Karpas-422 (cell line): ENCODE measurements at regions not wholly inside any gene's neighbourhood (a gene's known extent, or its start where the extent isn't known, plus 50 kb on each side); places are given as distances from the start of the nearest gene placed in this dataset.

Experiments used
- DNase-seq: peaks from one replicate; pipeline ENCODE4 v3.0.0-alpha.2; 2015
- H2AFZ ChIP-seq: fragments of 200-600 bp; sonication (generic); 2 replicates; pipeline ENCODE4 v1.6.1; 2014; ENCODE audit warnings: antibody characterized with exemption, low read length, mixed read lengths
- H3K27ac ChIP-seq: fragments of 200-600 bp; sonication (generic); 2 replicates; pipeline ENCODE4 v1.5.1; 2014; ENCODE audit warnings: mild to moderate bottlenecking, low read length, moderate library complexity
- H3K27me3 ChIP-seq: fragments of 200-600 bp; sonication (generic); 2 replicates; pipeline ENCODE4 v1.6.1; 2014; ENCODE audit warnings: low read length, mixed read lengths
- H3K36me3 ChIP-seq: fragments of 200-600 bp; sonication (generic); 2 replicates; pipeline ENCODE4 v1.6.1; 2014; ENCODE audit warnings: low read length, mixed read lengths; ENCODE audit not compliant: insufficient read depth
- H3K4me1 ChIP-seq: fragments of 200-600 bp; sonication (generic); 2 replicates; pipeline ENCODE4 v1.6.1; 2014; ENCODE audit warnings: mild to moderate bottlenecking, low read length, mixed read lengths
- H3K4me2 ChIP-seq: fragments of 200-600 bp; sonication (generic); 2 replicates; pipeline ENCODE4 v1.6.1; 2014; ENCODE audit warnings: low read length, low read depth, mild to moderate bottlenecking; ENCODE audit not compliant: poor library complexity, severe bottlenecking
- H3K4me3 ChIP-seq: fragments of 200-600 bp; sonication (generic); 2 replicates; pipeline ENCODE4 v1.5.1; 2014; ENCODE audit warnings: mild to moderate bottlenecking, antibody characterized with exemption, low read length, mixed read lengths
- H3K79me2 ChIP-seq: fragments of 200-600 bp; sonication (generic); 2 replicates; pipeline ENCODE4 v1.6.1; 2014; ENCODE audit warnings: mild to moderate bottlenecking, low read length, mixed read lengths
- H3K9ac ChIP-seq: fragments of 200-600 bp; sonication (generic); 2 replicates; pipeline ENCODE4 v1.6.0; 2014; ENCODE audit warnings: low read length
- H3K9me2 ChIP-seq: fragments of 200-600 bp; sonication (generic), shearing (Covaris generic); replicated peaks from 2 replicates; pipeline ENCODE4 v1.6.0; 2014; ENCODE audit warnings: mild to moderate bottlenecking, low read length, moderate library complexity; ENCODE audit not compliant: insufficient read depth
- H3K9me3 ChIP-seq: fragments of 300-700, 200-600 bp; sonication (generic); 2 replicates; pipeline ENCODE4 v1.6.1; 2014; ENCODE audit warnings: low read length, mixed read lengths
- H4K20me1 ChIP-seq: fragments of 200-600 bp; sonication (generic); 2 replicates; pipeline ENCODE4 v1.6.1; 2014; ENCODE audit warnings: mild to moderate bottlenecking, antibody characterized with exemption, low read length, low read depth; ENCODE audit not compliant: insufficient read depth

DNA sequence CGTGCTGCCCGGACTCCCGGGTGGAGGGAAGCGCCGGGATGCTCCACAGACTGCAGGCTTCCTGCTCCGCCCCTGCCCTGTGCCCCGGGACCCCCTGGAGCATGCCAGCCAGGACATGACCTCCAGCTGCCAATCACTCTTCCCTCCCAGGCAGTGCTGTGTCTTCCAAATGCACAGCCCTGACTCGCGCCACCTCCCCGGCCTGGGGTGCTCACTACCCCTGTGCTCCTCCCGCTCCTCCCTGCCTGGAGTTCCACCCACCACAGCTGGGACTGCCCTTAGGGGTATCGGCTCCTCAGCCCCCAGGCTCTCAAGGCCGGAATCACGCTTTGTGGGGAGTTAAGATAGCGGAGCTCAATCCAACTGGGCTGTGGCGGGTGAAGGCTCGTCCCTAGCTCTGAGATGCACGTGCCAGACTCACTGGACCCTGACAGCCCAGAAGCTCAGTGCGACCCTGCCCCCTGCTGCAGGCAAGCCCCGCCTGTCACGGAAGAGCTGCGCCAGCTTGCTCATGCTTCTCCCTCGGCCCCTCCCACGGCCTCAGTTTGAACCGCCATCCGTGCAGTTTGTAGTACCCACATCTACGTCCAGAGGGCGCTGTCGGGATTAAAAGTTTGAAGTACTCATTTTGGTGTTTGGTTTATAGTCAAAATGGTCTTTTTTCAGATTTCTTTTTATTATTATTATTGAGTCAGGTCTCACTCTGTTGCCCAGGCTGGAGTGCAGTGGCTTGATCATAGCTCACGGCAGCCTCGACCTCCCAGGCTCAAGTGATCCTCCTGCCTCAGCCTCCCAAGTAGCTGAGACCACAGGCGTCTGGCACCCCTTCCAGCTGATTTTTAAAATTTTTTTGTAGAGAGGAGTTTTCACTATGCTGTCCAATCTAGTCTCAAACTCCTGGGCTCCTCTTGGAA lies 142.5 kb upstream of the TCERG1L start:
- peak; percentile 86 for DNase-seq
- Histone ChIP-seq H3K9me3 (no peaks in the 10 kb centered on the region), H3K4me1 (0 out of 2 replicates have a peak, but pooled peaks cover 2% of the 10 kb centered on the region), H3K79me2 (no peaks in the 10 kb centered on the region), H3K27ac (no peak overlapping the region), H3K9ac (no peak overlapping the region), H3K9me2 (no peaks in the 10 kb centered on the region), H3K4me2 (no peak overlapping the region), H3K36me3 (no peaks in the 10 kb centered on the region), H3K27me3 (no peaks in the 10 kb centered on the region), H2AFZ (no peak overlapping the region), H4K20me1 (peaks cover 4% of the 10 kb centered on the region; the same call in 1 of the 2 replicates), H3K4me3 (no peak overlapping the region)

DNA sequence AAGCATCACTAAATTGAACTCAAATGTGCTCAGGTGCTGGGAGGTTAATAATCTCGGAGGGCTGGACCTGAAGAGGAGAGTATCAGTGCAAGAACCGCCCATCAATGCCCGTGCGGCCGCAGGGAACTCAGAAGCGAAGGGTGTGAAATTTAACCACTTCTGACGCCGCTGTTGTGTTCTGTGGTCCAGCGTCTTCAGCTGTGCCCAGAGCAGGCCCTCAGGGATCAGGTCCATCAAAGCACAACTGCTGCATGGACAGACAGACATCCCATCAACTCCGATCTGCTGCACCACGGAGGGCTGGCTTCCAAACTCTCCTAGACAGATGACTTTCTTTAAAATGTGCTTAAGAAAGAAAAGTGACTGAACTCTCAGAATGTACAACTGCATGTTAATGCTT lies 144.9 kb upstream of the TCERG1L start:
- no peaks in the 10 kb centered on the region for H3K27me3 ChIP-seq
- 0 out of 2 replicates have a peak, but pooled peaks cover 2% of the 10 kb centered on the region for H3K4me1 ChIP-seq
- H4K20me1 ChIP-seq: peaks cover 7% of the 10 kb centered on the region; the same call in 1 of the 2 replicates
- no peak overlapping the region for H2AFZ ChIP-seq
- no peaks in the 10 kb centered on the region for H3K79me2 ChIP-seq
- no peaks in the 10 kb centered on the region for H3K9me3 ChIP-seq
- DNase-seq: no peak
- H3K27ac ChIP-seq: no peak overlapping the region
- no peak overlapping the region for H3K4me2 ChIP-seq
- H3K4me3 ChIP-seq: no peak overlapping the region
- H3K9me2 ChIP-seq: no peaks in the 10 kb centered on the region
- no peak overlapping the region for H3K9ac ChIP-seq
- H3K36me3 ChIP-seq: no peaks in the 10 kb centered on the region

DNA sequence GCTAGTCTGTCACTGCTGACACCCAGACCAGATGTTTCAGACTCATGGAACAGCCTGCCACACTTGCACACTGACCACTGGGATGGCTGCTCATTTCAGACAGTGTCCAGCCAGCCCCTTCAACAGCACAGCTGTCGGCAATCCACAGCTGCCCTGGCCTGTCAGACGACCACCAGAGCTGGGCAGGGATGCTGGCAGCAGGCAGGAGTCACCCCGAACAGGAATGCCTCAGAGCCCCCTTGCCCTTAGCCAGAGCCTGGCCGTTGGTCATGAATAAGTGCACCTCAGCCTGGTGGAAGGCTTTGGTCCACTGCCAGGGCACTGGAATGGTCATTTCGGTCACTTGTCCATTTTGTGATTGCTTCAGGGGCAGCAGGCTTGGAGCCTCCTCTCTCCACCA lies 149.6 kb upstream of the TCERG1L start:
- H3K36me3 ChIP-seq: no peaks in the 10 kb centered on the region
- no peak overlapping the region for H2AFZ ChIP-seq
- DNase-seq: no peak
- no peaks in the 10 kb centered on the region for H3K27me3 ChIP-seq
- peaks cover 11% of the 10 kb centered on the region; the same call in 1 of the 2 replicates for H4K20me1 ChIP-seq
- no peaks in the 10 kb centered on the region for H3K9me2 ChIP-seq
- no peaks in the 10 kb centered on the region for H3K79me2 ChIP-seq
- no peak overlapping the region for H3K9ac ChIP-seq
- no peak overlapping the region for H3K4me2 ChIP-seq
- no peak overlapping the region for H3K27ac ChIP-seq
- H3K4me3 ChIP-seq: no peak overlapping the region
- no peaks in the 10 kb centered on the region for H3K9me3 ChIP-seq
- peaks cover 19% of the 10 kb centered on the region for H3K4me1 ChIP-seq

DNA sequence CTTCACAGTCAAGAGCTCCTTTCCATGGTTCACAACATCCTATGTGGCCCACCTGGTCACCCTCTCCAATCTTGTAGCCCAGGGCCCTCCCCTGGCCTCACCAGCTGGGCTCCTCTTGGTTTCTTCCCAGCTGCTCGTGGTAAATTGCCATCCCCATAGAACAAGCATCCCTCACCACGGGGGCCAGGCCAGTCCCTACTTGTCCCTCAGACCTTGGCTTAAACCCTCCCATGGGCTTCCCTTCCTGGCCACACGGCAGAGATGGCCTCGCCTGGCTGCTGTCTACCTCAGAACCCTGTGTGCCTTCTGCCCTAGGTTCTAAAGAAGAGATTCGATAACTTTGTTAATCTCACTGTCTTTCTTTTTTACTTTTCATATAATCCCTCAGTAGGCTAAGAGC lies 153.3 kb upstream of the TCERG1L start:
- H3K4me2 ChIP-seq: no peak overlapping the region
- H3K9ac ChIP-seq: no peak overlapping the region
- H3K27ac ChIP-seq: no peak overlapping the region
- DNase-seq: no peak
- no peaks in the 10 kb centered on the region for H3K9me3 ChIP-seq
- no peak overlapping the region for H3K4me3 ChIP-seq
- peaks cover 17% of the 10 kb centered on the region for H3K4me1 ChIP-seq
- H3K9me2 ChIP-seq: no peaks in the 10 kb centered on the region
- no peaks in the 10 kb centered on the region for H3K79me2 ChIP-seq
- no peaks in the 10 kb centered on the region for H3K27me3 ChIP-seq
- no peaks in the 10 kb centered on the region for H3K36me3 ChIP-seq
- H4K20me1 ChIP-seq: peaks cover 7% of the 10 kb centered on the region; the same call in 1 of the 2 replicates
- no peak overlapping the region for H2AFZ ChIP-seq

DNA sequence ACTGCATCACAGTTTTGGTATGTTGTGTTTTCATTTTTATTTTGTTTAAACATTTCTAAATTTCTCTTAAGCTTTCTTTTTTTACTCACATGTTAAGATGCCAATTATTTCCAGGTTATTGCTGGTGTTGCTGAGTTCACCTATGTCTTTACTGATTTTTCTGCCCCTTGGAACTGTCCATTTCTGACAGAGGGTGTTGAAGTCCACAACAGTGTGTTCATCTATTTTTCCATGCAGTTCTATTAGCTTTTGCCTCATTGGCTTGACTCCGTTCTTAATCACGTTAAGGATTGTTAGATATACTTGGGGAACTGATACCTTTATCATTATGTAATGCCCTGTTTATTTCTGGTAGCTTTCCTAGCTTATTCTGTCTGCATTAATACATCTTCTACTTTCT lies 158.0 kb upstream of the TCERG1L start:
- H3K4me2 ChIP-seq: no peak overlapping the region
- no peaks in the 10 kb centered on the region for H3K36me3 ChIP-seq
- H4K20me1 ChIP-seq: no peaks in the 10 kb centered on the region
- no peaks in the 10 kb centered on the region for H3K4me1 ChIP-seq
- no peaks in the 10 kb centered on the region for H3K9me2 ChIP-seq
- no peak overlapping the region for H3K27ac ChIP-seq
- H3K27me3 ChIP-seq: no peaks in the 10 kb centered on the region
- no peak overlapping the region for H3K4me3 ChIP-seq
- no peak overlapping the region for H3K9ac ChIP-seq
- no peaks in the 10 kb centered on the region for H3K9me3 ChIP-seq
- H3K79me2 ChIP-seq: no peaks in the 10 kb centered on the region
- H2AFZ ChIP-seq: no peak overlapping the region
- no peak for DNase-seq

DNA sequence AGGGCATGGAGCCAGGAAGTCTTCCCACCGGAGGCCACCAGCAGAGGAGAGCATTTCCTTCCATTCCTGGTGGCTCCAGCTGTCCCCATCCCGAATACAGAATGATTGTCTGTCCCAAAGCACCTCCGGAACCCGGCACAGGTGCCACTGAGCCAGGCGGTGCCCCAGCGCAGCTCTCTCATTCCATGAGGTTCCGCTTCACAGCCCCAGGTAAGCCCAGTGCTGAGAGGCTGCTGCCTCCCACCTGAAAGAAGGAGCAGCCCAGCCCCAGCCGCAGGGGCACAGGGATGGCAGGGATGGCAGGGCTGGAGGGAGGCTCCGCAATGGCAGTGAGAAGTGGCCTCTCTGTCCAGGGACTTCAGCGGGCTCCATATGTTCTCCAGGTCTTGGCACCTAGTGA lies 162.1 kb upstream of the TCERG1L start:
- H3K9me3 ChIP-seq: no peaks in the 10 kb centered on the region
- no peaks in the 10 kb centered on the region for H3K9me2 ChIP-seq
- H3K4me1 ChIP-seq: no peaks in the 10 kb centered on the region
- H2AFZ ChIP-seq: no peak overlapping the region
- DNase-seq: no peak
- no peaks in the 10 kb centered on the region for H3K36me3 ChIP-seq
- no peaks in the 10 kb centered on the region for H3K27me3 ChIP-seq
- H4K20me1 ChIP-seq: no peaks in the 10 kb centered on the region
- no peak overlapping the region for H3K4me3 ChIP-seq
- no peak overlapping the region for H3K4me2 ChIP-seq
- no peak overlapping the region for H3K27ac ChIP-seq
- no peak overlapping the region for H3K9ac ChIP-seq
- H3K79me2 ChIP-seq: no peaks in the 10 kb centered on the region

DNA sequence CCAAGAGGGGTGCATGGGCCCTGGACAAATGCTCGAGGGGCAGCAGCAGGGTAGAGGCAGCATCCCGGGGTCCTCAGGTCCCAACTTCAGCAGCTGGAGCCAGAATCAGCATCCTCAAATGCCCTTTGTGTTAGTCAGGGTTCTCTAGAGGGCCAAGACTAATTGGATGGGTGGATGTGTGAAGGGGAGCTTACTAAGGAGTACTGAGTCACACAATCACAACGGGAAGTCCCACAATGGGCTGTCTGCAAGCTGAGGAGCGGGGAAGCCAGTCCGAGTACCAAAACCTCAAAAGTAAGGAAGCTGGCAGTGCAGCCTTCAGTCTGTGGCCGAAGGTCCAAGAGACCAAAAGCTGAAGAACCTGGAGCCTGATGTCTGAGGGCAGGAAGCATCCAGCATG lies 162.9 kb upstream of the TCERG1L start:
- no peak for DNase-seq
- Histone ChIP-seq H3K27me3 (no peaks in the 10 kb centered on the region), H4K20me1 (no peaks in the 10 kb centered on the region), H3K4me2 (no peak overlapping the region), H3K4me3 (no peak overlapping the region), H3K4me1 (no peaks in the 10 kb centered on the region), H3K9me3 (no peaks in the 10 kb centered on the region), H2AFZ (no peak overlapping the region), H3K79me2 (no peaks in the 10 kb centered on the region), H3K36me3 (no peaks in the 10 kb centered on the region), H3K27ac (no peak overlapping the region), H3K9ac (no peak overlapping the region), H3K9me2 (no peaks in the 10 kb centered on the region)

DNA sequence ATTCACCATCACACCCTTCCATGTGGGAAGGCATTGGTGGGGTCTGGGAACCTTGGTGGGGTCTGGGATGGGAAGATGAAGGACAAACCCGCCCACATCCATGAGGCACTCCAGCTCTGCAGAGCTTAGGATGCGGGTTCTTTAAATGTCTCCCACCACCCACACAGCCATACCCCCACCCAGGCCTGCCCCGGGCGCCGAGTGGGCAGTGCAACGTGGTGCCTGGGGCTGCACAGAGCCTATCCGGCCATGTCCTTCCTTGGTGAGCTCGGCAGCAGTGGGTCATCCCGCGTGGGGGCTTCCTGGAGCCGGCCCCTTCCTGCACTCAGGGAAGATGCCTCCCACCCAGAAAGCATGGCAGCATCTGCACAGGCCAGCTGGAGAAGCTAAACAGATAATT lies 163.5 kb upstream of the TCERG1L start:
- Histone ChIP-seq H3K9me2 (no peaks in the 10 kb centered on the region), H4K20me1 (no peaks in the 10 kb centered on the region), H3K27ac (no peak overlapping the region), H3K9ac (no peak overlapping the region), H3K4me2 (no peak overlapping the region), H2AFZ (no peak overlapping the region), H3K27me3 (no peaks in the 10 kb centered on the region), H3K79me2 (no peaks in the 10 kb centered on the region), H3K9me3 (no peaks in the 10 kb centered on the region), H3K4me3 (no peak overlapping the region), H3K36me3 (no peaks in the 10 kb centered on the region), H3K4me1 (no peaks in the 10 kb centered on the region)
- DNase-seq: no peak
